ENCODE measurements at regions not wholly inside any gene's neighbourhood (a gene's known extent, or its start where the extent isn't known, plus 50 kb on each side); places are given as distances from the start of the nearest gene placed in this dataset.

GRCh38 chr7:19872094-19872493, 98.7 kb upstream of the TMEM196 start:
- DNase-seq (ENCODE audit: low read depth): no peak
- no peak overlapping the region for H3K4me3 ChIP-seq (ENCODE audit: low read depth, low read length)
- no peak for TF ChIP-seq CTCF (conservative IDR thresholded peaks at IDR 0.05; ENCODE audit: low read depth, low read length)

GRCh38 chr7:19871102-19871501, 97.7 kb upstream of the TMEM196 start:
- TF ChIP-seq CTCF (conservative IDR thresholded peaks at IDR 0.05; ENCODE audit: low read depth, low read length): no peak
- no peak overlapping the region for H3K4me3 ChIP-seq (ENCODE audit: low read depth, low read length)
- no peak for DNase-seq (ENCODE audit: low read depth)

GRCh38 chr7:19869979-19870378, 96.6 kb upstream of the TMEM196 start:
- H3K4me3 ChIP-seq (ENCODE audit: low read depth, low read length): no peak overlapping the region
- no peak for TF ChIP-seq CTCF (conservative IDR thresholded peaks at IDR 0.05; ENCODE audit: low read depth, low read length)
- no peak for DNase-seq (ENCODE audit: low read depth)

- no peak for DNase-seq (ENCODE audit: low read depth)
- no peak for TF ChIP-seq CTCF (conservative IDR thresholded peaks at IDR 0.05; ENCODE audit: low read depth, low read length)
- no peak overlapping the region for H3K4me3 ChIP-seq (ENCODE audit: low read depth, low read length)
Observed at GRCh38 chr7:19853261-19853832, 79.9 kb upstream of the TMEM196 start.

GRCh38 chr7:19852192-19852591, 78.8 kb upstream of the TMEM196 start:
- TF ChIP-seq CTCF (conservative IDR thresholded peaks at IDR 0.05; ENCODE audit: low read depth, low read length): no peak
- no peak for DNase-seq (ENCODE audit: low read depth)
- H3K4me3 ChIP-seq (ENCODE audit: low read depth, low read length): no peak overlapping the region

GRCh38 chr7:19851504-19851903, 78.1 kb upstream of the TMEM196 start:
- no peak for TF ChIP-seq CTCF (conservative IDR thresholded peaks at IDR 0.05; ENCODE audit: low read depth, low read length)
- no peak for DNase-seq (ENCODE audit: low read depth)
- no peak overlapping the region for H3K4me3 ChIP-seq (ENCODE audit: low read depth, low read length)

GRCh38 chr7:19834566-19834965, 61.1 kb upstream of the TMEM196 start:
- no peak for DNase-seq (ENCODE audit: low read depth)
- H3K4me3 ChIP-seq (ENCODE audit: low read depth, low read length): no peak overlapping the region
- TF ChIP-seq CTCF (conservative IDR thresholded peaks at IDR 0.05; ENCODE audit: low read depth, low read length): no peak

Data from epithelial cell of proximal tubule (primary cell).